Activated CD4-positive, alpha-beta T cell treated with anti-CD3 and anti-CD28 coated beads, Interleukin-2, amount 10 ng/mL, durations not matched to agents 24 days and 14 days (primary cell): ENCODE measurements at regions not wholly inside any gene's neighbourhood (a gene's known extent, or its start where the extent isn't known, plus 50 kb on each side); places are given as distances from the start of the nearest gene placed in this dataset.

ENCODE experiments used
- DNase-seq: peaks from one replicate; pipeline ENCODE4 v3.0.0; 2022
- H3K27ac Mint-ChIP-seq: one replicate; pipeline ENCODE4 v1.8.0; 2022; ENCODE audit warnings: mild to moderate bottlenecking, mixed read lengths
- H3K27me3 Mint-ChIP-seq: one replicate; pipeline ENCODE4 v1.8.0; 2022; ENCODE audit warnings: mixed read lengths
- H3K36me3 Mint-ChIP-seq: one replicate; pipeline ENCODE4 v1.8.0; 2022; ENCODE audit warnings: low read depth, mild to moderate bottlenecking, mixed read lengths
- H3K4me1 Mint-ChIP-seq: one replicate; pipeline ENCODE4 v1.8.0; 2021; ENCODE audit warnings: mixed read lengths
- H3K4me3 Mint-ChIP-seq: one replicate; pipeline ENCODE4 v1.8.0; 2022; ENCODE audit warnings: mild to moderate bottlenecking, moderate library complexity, mixed read lengths
- H3K9me3 Mint-ChIP-seq: one replicate; pipeline ENCODE4 v1.8.0; 2021; ENCODE audit warnings: mixed read lengths
- intact Hi-C: fragments of 100-400 bp; cut with micrococcal nuclease; formaldehyde crosslinking; loops from one replicate; pipeline ENCODE4 v1.15.1; 2023

DNA sequence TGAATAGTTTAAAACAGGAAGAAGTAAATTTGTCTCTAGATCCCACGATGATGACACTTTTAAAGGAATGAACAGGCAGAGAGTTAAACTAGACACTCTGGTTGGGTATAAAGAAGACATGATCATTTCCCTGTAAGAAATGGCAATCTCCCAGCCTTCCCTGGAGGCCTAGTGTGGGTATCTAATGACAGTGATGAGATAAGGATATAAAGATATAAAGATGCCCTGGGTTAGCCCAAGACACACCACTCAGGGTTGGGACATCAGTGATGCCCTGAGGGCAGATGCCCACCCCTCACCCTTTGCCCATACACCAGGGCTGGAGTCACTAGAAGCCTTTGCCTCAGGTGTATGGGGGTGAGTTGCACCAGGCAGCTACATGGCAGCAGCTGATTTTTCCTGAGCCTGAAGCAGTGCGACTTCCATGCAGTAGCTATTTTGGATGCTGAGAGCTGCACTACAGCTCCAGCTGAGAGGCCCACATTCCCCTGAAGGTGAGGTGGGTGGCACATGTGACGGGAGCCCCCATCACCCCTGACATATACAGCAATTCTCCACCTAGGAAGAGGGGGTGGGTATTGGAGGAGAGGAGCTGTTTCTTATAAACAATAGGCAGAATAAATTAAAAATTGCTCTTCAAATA is 177.5 kb downstream of the NDFIP2 start:
- no peak overlapping the region for H3K27ac Mint-ChIP-seq
- no peaks in the 10 kb centered on the region for H3K9me3 Mint-ChIP-seq
- DNase-seq = no peak
- H3K4me3 Mint-ChIP-seq = no peak overlapping the region
- intact Hi-C loops = no loop called here
- H3K4me1 Mint-ChIP-seq = no peaks in the 10 kb centered on the region
- H3K27me3 Mint-ChIP-seq = peaks cover 13% of the 10 kb centered on the region
- H3K36me3 Mint-ChIP-seq = no peaks in the 10 kb centered on the region

DNA sequence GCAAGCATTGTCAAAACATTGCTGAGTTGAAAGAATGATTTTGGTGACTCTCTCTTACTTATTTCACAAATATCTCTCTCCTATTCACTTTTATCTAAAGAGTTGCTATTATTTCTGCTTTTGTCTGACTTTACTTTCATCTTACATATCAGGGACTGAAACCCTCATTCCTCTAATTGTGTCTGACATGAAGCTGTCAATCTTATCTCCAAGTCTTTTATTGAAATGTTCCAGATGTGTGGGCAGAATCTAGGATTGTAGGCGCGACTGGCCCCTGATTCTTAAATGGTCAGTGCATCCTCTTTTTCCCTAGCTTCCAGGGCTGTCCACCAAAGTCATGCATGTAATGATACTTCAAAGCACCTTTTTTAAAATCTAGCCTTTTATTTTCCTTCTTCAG is 174.6 kb downstream of the NDFIP2 start:
- intact Hi-C loops = no loop called here
- H3K27ac Mint-ChIP-seq = no peak overlapping the region

DNA sequence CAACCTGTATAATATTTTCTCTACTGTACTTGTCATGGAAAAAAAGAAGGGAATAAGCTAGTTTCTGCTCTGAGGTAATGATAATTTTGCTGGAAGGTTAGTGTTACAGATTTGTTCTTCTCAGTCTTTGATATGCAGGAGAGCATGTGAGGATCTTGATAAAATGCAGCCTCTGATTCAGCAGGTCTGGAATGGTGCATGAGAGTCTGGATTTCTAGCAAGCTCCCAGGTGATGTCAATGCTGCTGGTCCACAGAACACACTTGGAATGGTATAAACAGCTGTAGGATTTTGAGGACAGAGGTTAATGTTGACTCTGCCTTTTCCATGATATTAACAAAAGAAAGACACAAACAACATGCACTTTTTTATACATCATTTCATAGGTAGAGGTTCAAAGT is 173.6 kb downstream of the NDFIP2 start:
- no peak overlapping the region for H3K4me3 Mint-ChIP-seq
- intact Hi-C loops = no loop called here
- peaks cover 10% of the 10 kb centered on the region for H3K27me3 Mint-ChIP-seq
- no peak overlapping the region for H3K27ac Mint-ChIP-seq
- H3K9me3 Mint-ChIP-seq = no peaks in the 10 kb centered on the region
- no peak for DNase-seq
- H3K4me1 Mint-ChIP-seq = no peaks in the 10 kb centered on the region
- no peaks in the 10 kb centered on the region for H3K36me3 Mint-ChIP-seq

More for the DNA sequence above, 174.6 kb downstream of the NDFIP2 start:
- Mint-ChIP-seq H3K27me3 (peaks cover 11% of the 10 kb centered on the region), H3K36me3 (no peaks in the 10 kb centered on the region), H3K9me3 (no peaks in the 10 kb centered on the region), H3K4me3 (no peak overlapping the region), H3K4me1 (no peaks in the 10 kb centered on the region)
- DNase-seq = no peak

- no peak overlapping the region for H3K27ac Mint-ChIP-seq
- H3K27me3 Mint-ChIP-seq = peaks cover 2% of the 10 kb centered on the region
- H3K4me3 Mint-ChIP-seq = no peak overlapping the region
- H3K36me3 Mint-ChIP-seq = no peaks in the 10 kb centered on the region
- H3K4me1 Mint-ChIP-seq = no peaks in the 10 kb centered on the region
- intact Hi-C loops = no loop called here
- no peak for DNase-seq
- no peaks in the 10 kb centered on the region for H3K9me3 Mint-ChIP-seq
These were observed 169.7 kb downstream of the NDFIP2 start for GRCh38 chr13:79650688-79651087.

GRCh38 chr13:79648191-79648590 is 167.2 kb downstream of the NDFIP2 start:
- Mint-ChIP-seq H3K4me3 (no peak overlapping the region), H3K9me3 (no peaks in the 10 kb centered on the region), H3K27me3 (no peaks in the 10 kb centered on the region), H3K36me3 (no peaks in the 10 kb centered on the region), H3K4me1 (no peaks in the 10 kb centered on the region), H3K27ac (no peak overlapping the region)
- no peak for DNase-seq
- intact Hi-C loops = no loop called here

GRCh38 chr13:79647533-79647932 is 166.6 kb downstream of the NDFIP2 start:
- Mint-ChIP-seq H3K36me3 (no peaks in the 10 kb centered on the region), H3K27me3 (peaks cover under 1% of the 10 kb centered on the region), H3K27ac (no peak overlapping the region), H3K4me1 (no peaks in the 10 kb centered on the region), H3K9me3 (no peaks in the 10 kb centered on the region), H3K4me3 (no peak overlapping the region)
- DNase-seq = no peak
- intact Hi-C loops = no loop called here

- no peaks in the 10 kb centered on the region for H3K36me3 Mint-ChIP-seq
- intact Hi-C loops = no loop called here
- peaks cover 5% of the 10 kb centered on the region for H3K27me3 Mint-ChIP-seq
- H3K4me3 Mint-ChIP-seq = no peak overlapping the region
- DNase-seq = no peak
- no peaks in the 10 kb centered on the region for H3K9me3 Mint-ChIP-seq
- H3K27ac Mint-ChIP-seq = no peak overlapping the region
- H3K4me1 Mint-ChIP-seq = no peaks in the 10 kb centered on the region
These were observed 165.9 kb downstream of the NDFIP2 start for GRCh38 chr13:79646880-79647279.

DNA sequence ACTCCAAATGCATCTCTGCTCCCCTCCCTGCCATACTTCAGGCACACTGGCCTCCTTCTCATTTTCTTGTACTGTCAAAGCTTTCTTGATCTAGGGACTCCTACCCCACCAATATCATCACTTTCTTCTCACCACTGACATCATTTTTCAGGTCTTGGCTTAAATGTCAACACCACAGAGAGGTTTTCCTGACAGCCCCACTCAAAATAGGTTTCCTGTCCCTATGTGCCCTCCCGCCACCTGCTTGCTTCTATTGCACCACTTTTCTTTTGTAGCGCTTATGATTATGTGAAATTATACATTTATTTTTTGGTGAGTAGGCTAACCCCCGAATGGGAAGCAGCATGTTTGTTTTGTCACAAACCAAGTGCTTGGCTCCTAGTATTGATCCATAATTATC is 164.6 kb downstream of the NDFIP2 start:
- no peaks in the 10 kb centered on the region for H3K4me1 Mint-ChIP-seq

GRCh38 chr13:79642596-79642995 is 161.6 kb downstream of the NDFIP2 start:
- DNase-seq = no peak
- no peak overlapping the region for H3K4me3 Mint-ChIP-seq
- peaks cover 7% of the 10 kb centered on the region for H3K27me3 Mint-ChIP-seq
- intact Hi-C loops = no loop called here
- peaks cover 4% of the 10 kb centered on the region for H3K9me3 Mint-ChIP-seq
- H3K27ac Mint-ChIP-seq = no peak overlapping the region
- H3K36me3 Mint-ChIP-seq = no peaks in the 10 kb centered on the region
- H3K4me1 Mint-ChIP-seq = no peaks in the 10 kb centered on the region

More for the DNA sequence above, 164.6 kb downstream of the NDFIP2 start:
- DNase-seq = no peak
- no peaks in the 10 kb centered on the region for H3K9me3 Mint-ChIP-seq
- no peak overlapping the region for H3K27ac Mint-ChIP-seq
- no peaks in the 10 kb centered on the region for H3K36me3 Mint-ChIP-seq
- no peak overlapping the region for H3K4me3 Mint-ChIP-seq
- intact Hi-C loops = no loop called here
- peaks cover 5% of the 10 kb centered on the region for H3K27me3 Mint-ChIP-seq

DNA sequence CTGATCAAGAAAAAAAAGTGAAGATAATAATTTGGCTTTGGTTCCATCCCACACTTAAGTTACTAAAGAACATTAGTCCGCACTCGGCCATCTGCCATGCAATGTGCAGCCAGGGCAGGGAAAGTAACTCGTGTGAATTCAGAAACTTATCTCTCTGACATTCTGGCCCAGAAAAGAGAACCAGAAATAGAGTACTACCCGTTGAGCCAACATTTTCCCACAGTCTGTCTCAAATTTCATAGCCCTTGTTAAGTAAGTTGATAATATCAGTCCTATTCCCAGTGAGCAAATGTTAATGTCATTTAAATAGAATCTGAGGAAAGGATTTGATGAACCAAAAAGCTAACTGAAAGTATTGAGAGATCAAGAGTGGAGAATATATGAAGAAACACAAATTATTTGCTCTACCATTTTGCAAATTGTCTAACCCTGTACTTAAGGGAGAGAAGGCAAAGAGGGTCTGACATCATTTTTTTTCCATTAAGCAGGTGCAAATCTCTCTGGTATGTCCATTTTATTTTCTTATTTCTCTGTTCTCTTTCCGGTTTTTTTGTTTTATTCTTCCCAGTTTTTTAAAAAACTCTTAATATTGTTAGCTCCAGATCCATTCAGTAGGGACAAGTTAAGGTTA is 156.3 kb downstream of the NDFIP2 start:
- H3K4me3 Mint-ChIP-seq = no peak overlapping the region
- H3K4me1 Mint-ChIP-seq = no peaks in the 10 kb centered on the region
- DNase-seq = no peak
- no peaks in the 10 kb centered on the region for H3K36me3 Mint-ChIP-seq
- H3K9me3 Mint-ChIP-seq = peaks cover 4% of the 10 kb centered on the region
- H3K27ac Mint-ChIP-seq = no peak overlapping the region
- H3K27me3 Mint-ChIP-seq = peaks cover 6% of the 10 kb centered on the region
- intact Hi-C loops = no loop called here

GRCh38 chr13:79631051-79631659 is 150.2 kb downstream of the NDFIP2 start:
- no peak overlapping the region for H3K4me3 Mint-ChIP-seq
- H3K4me1 Mint-ChIP-seq = no peaks in the 10 kb centered on the region
- H3K27me3 Mint-ChIP-seq = peaks cover 4% of the 10 kb centered on the region
- H3K9me3 Mint-ChIP-seq = no peaks in the 10 kb centered on the region
- H3K36me3 Mint-ChIP-seq = no peaks in the 10 kb centered on the region
- no peak overlapping the region for H3K27ac Mint-ChIP-seq
- intact Hi-C loops = no loop called here
- DNase-seq = no peak

DNA sequence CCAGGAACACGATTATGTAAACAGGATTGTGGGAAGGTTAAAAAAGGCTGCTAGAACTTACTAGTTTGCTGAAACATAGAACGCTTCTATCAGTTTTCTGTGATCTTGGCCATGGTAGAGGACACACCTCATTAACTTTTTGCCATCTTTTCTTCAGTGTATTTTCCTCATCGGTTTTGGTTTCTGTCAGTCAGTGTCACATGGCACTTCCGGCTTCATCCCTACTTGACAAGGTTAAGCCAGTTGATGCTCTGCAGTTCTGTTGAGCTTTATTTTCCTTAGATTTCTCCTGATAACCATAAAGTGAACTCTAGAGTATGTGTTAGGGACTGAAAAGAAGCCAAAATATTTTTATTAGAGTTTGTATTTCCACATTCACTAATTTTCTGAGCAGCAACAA is 147.5 kb downstream of the NDFIP2 start:
- Mint-ChIP-seq H3K36me3 (no peaks in the 10 kb centered on the region), H3K27me3 (peaks cover 2% of the 10 kb centered on the region), H3K9me3 (no peaks in the 10 kb centered on the region)

GRCh38 chr13:79626924-79627323 is 146.0 kb downstream of the NDFIP2 start:
- Mint-ChIP-seq H3K27me3 (peaks cover 3% of the 10 kb centered on the region), H3K9me3 (no peaks in the 10 kb centered on the region), H3K36me3 (no peaks in the 10 kb centered on the region), H3K4me1 (no peaks in the 10 kb centered on the region), H3K27ac (no peak overlapping the region), H3K4me3 (no peak overlapping the region)
- no peak for DNase-seq
- intact Hi-C loops = no loop called here

More for the DNA sequence above, 147.5 kb downstream of the NDFIP2 start:
- DNase-seq = no peak
- intact Hi-C loops = no loop called here
- H3K4me3 Mint-ChIP-seq = no peak overlapping the region
- no peak overlapping the region for H3K27ac Mint-ChIP-seq
- no peaks in the 10 kb centered on the region for H3K4me1 Mint-ChIP-seq

DNA sequence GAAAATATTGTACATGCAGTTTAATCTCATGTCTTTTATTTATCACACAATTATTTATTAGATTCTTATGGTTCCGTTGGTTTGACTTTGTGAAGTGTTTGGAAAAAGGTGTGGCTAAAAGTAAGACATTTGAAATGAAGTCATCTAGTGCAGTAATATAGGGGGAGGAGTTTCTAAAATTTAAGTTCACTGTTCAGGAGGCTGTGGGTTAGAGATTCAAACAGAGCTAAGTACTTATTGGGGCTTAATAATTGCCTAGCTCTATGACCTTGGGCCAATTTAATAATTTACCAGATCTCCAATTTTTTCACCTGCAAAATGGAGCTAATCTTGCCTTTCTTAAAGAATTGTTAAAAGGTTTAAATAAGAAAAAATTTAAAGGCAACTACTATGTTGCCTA is 144.6 kb downstream of the NDFIP2 start:
- H3K4me1 Mint-ChIP-seq = no peaks in the 10 kb centered on the region
- intact Hi-C loops = no loop called here
- no peaks in the 10 kb centered on the region for H3K9me3 Mint-ChIP-seq
- DNase-seq = no peak
- no peak overlapping the region for H3K4me3 Mint-ChIP-seq
- no peak overlapping the region for H3K27ac Mint-ChIP-seq
- no peaks in the 10 kb centered on the region for H3K36me3 Mint-ChIP-seq
- peaks cover 6% of the 10 kb centered on the region for H3K27me3 Mint-ChIP-seq
